Esophagus (tissue), 2 donors: ENCODE measurements at regions not wholly inside any gene's neighbourhood (a gene's known extent, or its start where the extent isn't known, plus 50 kb on each side); places are given as distances from the start of the nearest gene placed in this dataset.
"Not testable (repeated sequence)": the region's sequence is repeated elsewhere in the genome, so short reads cannot be mapped to it uniquely, and the experiment has no call there.

Experiments
- H3K27ac ChIP-seq, 2 donors: one replicate each; pipeline ENCODE4 v1.5.1; 2013; ENCODE audit warnings: low read depth in 2 of 2, mild to moderate bottlenecking in 2 of 2, inconsistent platforms in 1 of 2, low read length in 1 of 2, moderate library complexity in 1 of 2
- H3K27me3 ChIP-seq, 2 donors: one replicate each; pipeline ENCODE4 v1.6.1; 2013; ENCODE audit warnings: low read length in 2 of 2, control low read depth in 1 of 2, mild to moderate bottlenecking in 1 of 2; ENCODE audit not compliant: insufficient read depth in 2 of 2, control insufficient read depth in 1 of 2
- H3K36me3 ChIP-seq, 2 donors: one replicate each; pipeline ENCODE4 v1.6.1; 2013; ENCODE audit warnings: low read length in 1 of 2; ENCODE audit not compliant: control insufficient read depth in 2 of 2, insufficient read depth in 2 of 2
- H3K4me1 ChIP-seq, 2 donors: one replicate each; pipeline ENCODE4 v1.6.1; 2013; ENCODE audit warnings: low read length in 1 of 2; ENCODE audit not compliant: control insufficient read depth in 2 of 2, insufficient read depth in 2 of 2
- H3K4me3 ChIP-seq, 2 donors: one replicate each; pipeline ENCODE4 v1.5.1; 2013; ENCODE audit warnings: low read length in 2 of 2, mild to moderate bottlenecking in 2 of 2, low read depth in 1 of 2, moderate library complexity in 1 of 2
- H3K9me3 ChIP-seq, 2 donors: one replicate each; pipeline ENCODE4 v1.6.1; 2013; ENCODE audit warnings: mild to moderate bottlenecking in 2 of 2, low read depth in 1 of 2, low read length in 1 of 2, moderate library complexity in 1 of 2; ENCODE audit not compliant: control insufficient read depth in 2 of 2, insufficient read depth in 1 of 2
- WGBS, 2 donors: extraction: QIAGEN DNeasy Blood & Tissue Kit; methylation state at CpG; one replicate each; pipeline ENCODE4 v1.1.7; 2013; 5-methylcytosine and 5-hydroxymethylcytosine counted together
- donor health status: healthy with polysubstance abuse.
- donor health status: Bipolar disorder and iron deficiency.

DNA sequence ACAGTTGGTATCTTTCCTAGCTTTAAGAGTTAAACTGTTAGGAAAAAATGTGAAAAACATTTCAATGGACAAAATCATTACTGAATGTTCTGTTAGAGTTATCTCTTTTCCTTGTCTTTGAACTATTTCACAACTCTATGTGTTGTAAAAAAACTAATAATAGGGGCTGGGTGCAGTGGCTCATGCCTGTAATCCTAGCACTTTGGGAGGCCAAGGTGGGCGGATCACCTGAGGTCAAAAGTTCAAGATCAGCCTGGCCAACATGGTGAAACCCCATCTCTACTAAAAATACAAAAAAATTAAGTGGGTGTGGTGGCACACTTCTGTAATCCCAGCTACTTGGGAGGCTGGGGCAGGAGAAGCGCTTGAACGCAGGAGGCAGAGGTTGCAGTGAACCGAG, 184.0 kb upstream of the P2RY1 start:
- H3K27ac ChIP-seq, H3K36me3 ChIP-seq, H3K4me3 ChIP-seq, H3K27me3 ChIP-seq, H3K4me1 ChIP-seq, H3K9me3 ChIP-seq: not testable (repeated sequence)
- 71 to 88% methylated on average over 4 of the region's 4 CpGs for WGBS, 2 donors

DNA sequence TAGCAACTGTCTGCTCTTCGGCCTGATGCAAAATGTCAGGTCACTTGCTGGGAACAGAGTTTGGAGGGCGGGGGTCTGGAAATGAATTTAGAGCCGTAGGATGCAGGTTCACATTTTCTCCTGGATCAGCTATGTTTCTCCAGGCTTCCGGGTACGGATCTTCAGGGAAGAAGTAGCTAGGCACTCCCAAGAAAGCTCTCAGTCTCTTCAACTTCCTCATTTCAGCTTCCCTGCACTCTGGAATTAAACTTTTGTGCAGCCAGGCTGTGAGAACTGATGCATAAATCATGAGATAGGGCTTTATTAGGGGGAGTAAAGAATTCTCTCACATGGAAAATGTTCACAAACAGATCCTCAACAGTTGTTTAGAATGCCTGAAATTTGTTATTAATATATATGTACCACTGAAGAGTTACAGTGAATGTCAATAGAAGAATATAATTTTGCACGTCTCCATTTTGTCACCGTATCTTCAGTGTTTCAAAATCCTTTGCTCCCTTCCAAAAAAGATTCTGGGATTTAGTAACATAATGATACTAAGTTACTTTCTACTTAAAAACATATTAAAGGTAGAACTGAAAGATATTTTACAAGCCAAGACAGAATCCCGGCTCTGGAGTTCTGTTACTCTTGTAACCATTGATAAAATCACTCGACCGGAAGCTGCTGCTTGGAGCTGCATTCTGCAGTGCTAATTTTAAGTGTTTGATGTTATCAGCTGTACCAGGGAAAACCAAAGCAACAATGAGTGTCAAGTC, 178.5 kb upstream of the P2RY1 start:
- Histone ChIP-seq H3K4me1 (no peaks in the 10 kb centered on the region), H3K4me3 (no peak overlapping the region), H3K36me3 (no peaks in the 10 kb centered on the region), H3K9me3 (no peaks in the 10 kb centered on the region), H3K27ac (no peak overlapping the region), H3K27me3 (no peaks in the 10 kb centered on the region)
- WGBS, 2 donors: 54% methylated on average over 10 of the region's 10 CpGs

DNA sequence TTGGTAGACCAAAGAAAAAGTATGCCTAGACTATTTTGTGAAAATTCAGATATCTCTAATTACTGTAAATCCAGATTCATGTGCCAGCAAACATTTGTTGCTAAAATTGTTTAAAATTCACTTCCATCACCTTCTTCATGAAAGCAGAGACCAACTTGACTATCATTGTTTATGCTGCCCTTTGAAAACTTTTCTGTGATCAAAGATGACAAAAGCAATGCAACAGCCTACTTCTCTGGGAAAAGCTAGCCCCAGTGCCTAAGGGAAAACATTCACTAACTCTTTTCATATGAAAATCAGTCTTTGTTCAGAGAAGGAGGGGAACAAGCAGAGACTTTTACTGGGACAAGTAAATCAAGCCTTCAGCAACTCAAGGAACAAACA, 178.0 kb upstream of the P2RY1 start:
- H3K27me3 ChIP-seq: no peaks in the 10 kb centered on the region
- no peak overlapping the region for H3K27ac ChIP-seq
- H3K36me3 ChIP-seq: no peaks in the 10 kb centered on the region
- H3K4me1 ChIP-seq: no peaks in the 10 kb centered on the region
- no peaks in the 10 kb centered on the region for H3K9me3 ChIP-seq
- H3K4me3 ChIP-seq: no peak overlapping the region

DNA sequence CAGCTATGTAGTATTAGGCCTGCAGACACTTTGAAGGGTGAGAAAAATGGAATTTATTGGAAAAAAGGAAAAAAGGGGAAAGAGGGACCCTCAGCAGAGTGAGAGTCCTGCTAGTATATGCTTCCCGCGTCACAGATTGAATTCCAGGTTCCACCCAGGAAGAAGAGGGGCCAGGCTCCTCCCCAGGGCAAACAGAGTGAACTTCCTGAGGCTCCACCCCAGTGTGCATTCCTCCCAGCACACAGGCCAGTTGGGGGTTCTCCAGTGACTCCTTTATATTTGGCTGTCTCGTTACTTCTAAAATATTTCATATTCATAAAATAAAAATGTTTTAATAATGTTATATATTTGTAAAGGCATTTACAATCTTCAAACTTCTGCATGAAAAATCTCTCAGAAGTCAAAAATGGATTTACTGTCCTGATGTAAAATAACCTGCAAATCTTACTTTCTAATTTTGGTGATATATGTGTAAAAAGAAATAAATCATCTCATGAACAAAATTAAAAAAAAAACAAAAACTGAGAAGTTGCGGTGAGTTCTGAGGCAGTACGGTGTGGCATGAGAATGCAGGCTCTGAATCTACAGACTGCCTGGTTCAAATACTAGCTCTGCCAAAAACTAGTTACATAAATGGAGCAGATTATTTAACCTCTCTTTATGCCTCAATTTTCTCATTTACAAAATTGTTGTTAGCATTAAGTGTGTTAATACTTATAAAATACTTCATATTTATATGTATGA, 175.8 kb upstream of the P2RY1 start:
- H3K27ac ChIP-seq: no peak overlapping the region
- 66 to 70% methylated on average over 5 of the region's 5 CpGs for WGBS, 2 donors
- no peaks in the 10 kb centered on the region for H3K36me3 ChIP-seq
- H3K4me1 ChIP-seq: no peaks in the 10 kb centered on the region
- H3K9me3 ChIP-seq: no peaks in the 10 kb centered on the region
- no peak overlapping the region for H3K4me3 ChIP-seq
- H3K27me3 ChIP-seq: no peaks in the 10 kb centered on the region

DNA sequence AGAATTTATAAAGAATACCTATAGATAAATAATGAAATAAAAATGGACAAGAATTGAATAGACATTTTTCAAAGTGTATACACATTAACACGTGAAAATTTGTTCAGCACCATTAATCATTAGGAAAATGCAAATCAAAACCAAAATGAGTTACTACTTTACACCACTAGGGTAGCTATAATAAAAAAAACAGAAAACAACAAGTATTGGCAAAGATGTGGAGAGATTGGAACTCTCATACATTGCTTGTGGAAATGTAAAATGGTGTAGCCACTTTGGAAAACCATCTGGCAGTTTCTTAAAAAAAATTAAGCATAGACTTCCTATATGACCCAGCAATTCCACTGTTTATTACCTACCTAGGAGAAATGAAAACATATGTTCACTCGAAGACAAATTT, 172.8 kb upstream of the P2RY1 start:
- Histone ChIP-seq H3K27me3 (no peaks in the 10 kb centered on the region), H3K36me3 (no peaks in the 10 kb centered on the region), H3K4me1 (no peaks in the 10 kb centered on the region), H3K9me3 (no peaks in the 10 kb centered on the region), H3K4me3 (no peak overlapping the region), H3K27ac (no peak overlapping the region)
- WGBS, 2 donors: 81% methylated on average over 2 of the region's 2 CpGs

DNA sequence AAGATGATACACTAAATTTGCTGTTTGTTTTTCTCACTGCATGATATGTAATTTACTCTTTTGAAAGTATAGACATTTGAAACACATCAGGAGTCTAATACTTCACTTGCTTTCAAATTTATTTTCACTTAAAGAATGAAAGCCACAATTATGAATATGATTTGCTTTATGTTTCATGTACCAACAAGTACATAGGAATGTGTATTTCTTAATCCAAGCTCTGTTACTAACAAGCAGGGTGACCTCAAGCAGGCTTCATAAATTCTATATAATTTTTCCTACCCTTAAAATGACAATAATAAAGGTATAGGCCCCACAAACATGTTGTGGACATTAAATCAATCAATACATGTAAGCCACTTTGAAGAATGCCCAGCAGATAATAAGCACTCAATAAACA, 170.2 kb upstream of the P2RY1 start:
- no peaks in the 10 kb centered on the region for H3K9me3 ChIP-seq
- no peak overlapping the region for H3K27ac ChIP-seq
- no peak overlapping the region for H3K4me3 ChIP-seq
- no peaks in the 10 kb centered on the region for H3K4me1 ChIP-seq
- no peaks in the 10 kb centered on the region for H3K27me3 ChIP-seq
- no peaks in the 10 kb centered on the region for H3K36me3 ChIP-seq

DNA sequence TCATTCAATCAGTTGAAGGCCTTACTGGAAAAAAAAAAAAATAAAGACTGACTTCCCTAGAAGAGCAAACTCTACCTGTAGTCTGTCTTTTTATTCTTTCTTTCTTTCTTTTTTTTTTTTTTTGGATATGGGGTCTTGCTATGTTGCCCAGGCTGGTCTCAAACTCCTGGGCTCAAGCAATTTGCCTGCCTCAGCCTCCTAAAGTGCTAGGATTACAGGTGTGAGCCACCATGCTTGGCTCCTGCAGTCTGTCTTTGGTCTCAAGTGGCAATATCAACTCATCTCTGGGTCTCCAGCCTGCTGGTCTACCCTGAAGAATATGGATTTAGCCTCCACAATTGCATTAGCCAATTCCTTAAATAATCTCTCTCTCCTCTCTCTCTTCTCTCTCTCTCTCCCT, 167.7 kb upstream of the P2RY1 start:
- no peaks in the 10 kb centered on the region for H3K27me3 ChIP-seq
- H3K9me3 ChIP-seq: no peaks in the 10 kb centered on the region
- no peaks in the 10 kb centered on the region for H3K36me3 ChIP-seq
- H3K27ac ChIP-seq: no peak overlapping the region
- H3K4me1 ChIP-seq: no peaks in the 10 kb centered on the region
- H3K4me3 ChIP-seq: no peak overlapping the region

DNA sequence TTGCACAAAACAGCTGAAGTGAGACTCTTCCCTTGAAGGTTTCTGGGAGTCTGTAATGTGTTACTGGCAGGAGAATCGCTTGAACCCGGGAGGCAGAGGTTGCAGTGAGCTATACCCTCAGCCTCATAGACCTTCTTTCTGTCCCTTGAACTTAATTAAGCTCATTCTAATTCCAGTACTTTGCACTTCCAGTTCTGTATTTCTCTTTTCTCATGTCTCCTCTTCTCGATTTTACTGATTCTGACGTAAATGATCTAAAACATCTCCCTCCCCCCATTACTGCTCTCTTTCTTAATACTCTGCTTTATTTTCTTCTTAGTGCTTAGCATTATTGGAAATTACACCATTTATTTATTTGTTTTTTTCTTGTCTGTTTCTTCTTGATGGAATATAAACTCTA, 165.4 kb upstream of the P2RY1 start:
- Histone ChIP-seq H3K36me3 (no peaks in the 10 kb centered on the region), H3K9me3 (no peaks in the 10 kb centered on the region), H3K4me1 (no peaks in the 10 kb centered on the region), H3K27me3 (no peaks in the 10 kb centered on the region), H3K27ac (no peak overlapping the region), H3K4me3 (no peak overlapping the region)
- WGBS, 2 donors: 90 to 91% methylated on average over 4 of the region's 4 CpGs

DNA sequence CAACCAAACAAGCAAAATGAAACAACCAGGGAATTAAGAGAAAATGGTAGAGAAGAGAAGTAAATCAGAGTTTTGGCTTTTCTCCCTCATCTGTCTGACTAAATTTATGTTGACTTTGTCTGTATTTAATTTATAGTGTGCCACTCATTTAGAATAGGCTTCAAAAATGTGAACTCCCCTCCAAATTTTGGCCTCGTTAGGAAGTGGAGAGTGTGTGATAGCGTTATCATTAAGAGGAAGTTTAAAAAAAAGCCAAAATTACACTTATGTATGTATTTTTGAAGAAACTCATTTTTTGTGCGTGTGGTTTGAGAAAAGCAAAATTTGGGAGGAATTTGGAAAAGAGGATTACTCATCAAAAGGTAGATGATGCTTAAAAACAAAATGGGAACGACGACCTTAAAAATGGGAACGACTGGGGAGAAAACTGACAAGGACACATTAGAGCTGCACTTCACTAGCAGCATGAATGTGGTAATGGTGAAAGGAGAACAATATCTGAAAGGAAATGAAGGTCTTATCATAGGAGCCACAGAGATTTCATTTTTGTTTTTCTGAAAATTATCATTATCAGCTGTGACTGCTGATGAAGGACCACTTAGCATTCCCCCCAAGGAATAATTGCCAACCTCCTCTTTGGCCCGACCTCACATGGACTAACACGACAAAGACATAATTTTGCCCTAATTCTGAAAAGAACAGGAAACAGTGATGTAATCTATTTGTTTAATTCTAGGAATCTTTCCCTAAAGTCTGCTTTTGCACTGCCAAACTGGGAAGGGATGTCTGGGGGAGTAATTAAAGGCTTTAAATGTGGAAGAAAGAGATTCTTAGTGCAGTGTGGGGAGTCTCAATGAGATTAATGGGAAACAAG, 163.2 kb upstream of the P2RY1 start:
- Histone ChIP-seq H3K4me1 (no peaks in the 10 kb centered on the region), H3K27me3 (no peaks in the 10 kb centered on the region), H3K36me3 (no peaks in the 10 kb centered on the region), H3K27ac (no peak overlapping the region), H3K4me3 (no peak overlapping the region), H3K9me3 (no peaks in the 10 kb centered on the region)
- 59 to 69% methylated on average over 8 of the region's 8 CpGs for WGBS, 2 donors
